ENCODE measurements at regions not wholly inside any gene's neighbourhood (a gene's known extent, or its start where the extent isn't known, plus 50 kb on each side); places are given as distances from the start of the nearest gene placed in this dataset.

GRCh38 chr3:109939817-109940216 lies 602.5 kb upstream of the DPPA4 start:
- Histone ChIP-seq H3K36me3 (replicated peaks in 1 of 2) (no peaks in the 10 kb centered on the region), H3K9me3 (replicated peaks in 1 of 3) (no peaks in the 10 kb centered on the region), H3K27me3 (no peaks in the 10 kb centered on the region), H3K4me3 (no peak overlapping the region), H3K27ac (no peak overlapping the region), H3K4me1 (replicated peaks in 1 of 2) (no peaks in the 10 kb centered on the region)
- no peak for TF ChIP-seq POLR2A (IDR thresholded peaks at IDR 0.05)
- TF ChIP-seq, protein P1, sequence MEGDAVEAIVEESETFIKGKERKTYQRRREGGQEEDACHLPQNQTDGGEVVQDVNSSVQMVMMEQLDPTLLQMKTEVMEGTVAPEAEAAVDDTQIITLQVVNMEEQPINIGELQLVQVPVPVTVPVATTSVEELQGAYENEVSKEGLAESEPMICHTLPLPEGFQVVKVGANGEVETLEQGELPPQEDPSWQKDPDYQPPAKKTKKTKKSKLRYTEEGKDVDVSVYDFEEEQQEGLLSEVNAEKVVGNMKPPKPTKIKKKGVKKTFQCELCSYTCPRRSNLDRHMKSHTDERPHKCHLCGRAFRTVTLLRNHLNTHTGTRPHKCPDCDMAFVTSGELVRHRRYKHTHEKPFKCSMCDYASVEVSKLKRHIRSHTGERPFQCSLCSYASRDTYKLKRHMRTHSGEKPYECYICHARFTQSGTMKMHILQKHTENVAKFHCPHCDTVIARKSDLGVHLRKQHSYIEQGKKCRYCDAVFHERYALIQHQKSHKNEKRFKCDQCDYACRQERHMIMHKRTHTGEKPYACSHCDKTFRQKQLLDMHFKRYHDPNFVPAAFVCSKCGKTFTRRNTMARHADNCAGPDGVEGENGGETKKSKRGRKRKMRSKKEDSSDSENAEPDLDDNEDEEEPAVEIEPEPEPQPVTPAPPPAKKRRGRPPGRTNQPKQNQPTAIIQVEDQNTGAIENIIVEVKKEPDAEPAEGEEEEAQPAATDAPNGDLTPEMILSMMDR (IDR thresholded peaks at IDR 0.05): no peak
- 0 to 44% (median 35%) methylated on average over 1 of the region's 1 CpG for WGBS, 4 donors
- intact Hi-C loops (cut with DNase I): no loop called here
- DNase-seq: no peak

DNA sequence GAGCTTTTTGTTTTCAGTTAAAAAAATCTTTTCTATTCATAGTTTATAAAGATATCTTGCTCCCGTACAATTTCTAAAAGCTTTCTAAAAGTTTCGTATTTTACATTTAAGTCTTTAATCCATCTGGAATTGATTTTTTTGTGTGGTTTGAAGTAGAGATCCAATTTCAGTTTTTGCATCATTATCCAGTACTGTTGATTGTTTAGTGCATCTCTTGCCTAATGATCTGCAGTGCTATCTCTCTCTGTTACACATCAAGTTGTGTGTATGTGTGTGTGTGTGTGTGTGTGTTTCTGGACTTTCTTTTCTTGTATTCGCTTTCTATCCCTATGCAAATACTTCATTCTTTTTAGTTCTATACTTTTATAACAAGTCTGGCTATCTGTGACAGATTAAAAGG lies 605.8 kb upstream of the DPPA4 start:
- intact Hi-C loops (cut with DNase I): no loop called here
- Histone ChIP-seq H3K4me3 (no peak overlapping the region), H3K36me3 (replicated peaks in 1 of 2) (no peaks in the 10 kb centered on the region), H3K27ac (no peak overlapping the region), H3K9me3 (replicated peaks in 1 of 3) (no peaks in the 10 kb centered on the region), H3K27me3 (no peaks in the 10 kb centered on the region), H3K4me1 (replicated peaks in 1 of 2) (no peaks in the 10 kb centered on the region)
- 64 to 84% (median 71%) methylated on average over 3 of the region's 3 CpGs for WGBS, 4 donors
- no peak for DNase-seq
- TF ChIP-seq, protein P1 (IDR thresholded peaks at IDR 0.05): no peak
- no peak for TF ChIP-seq POLR2A (IDR thresholded peaks at IDR 0.05)

DNA sequence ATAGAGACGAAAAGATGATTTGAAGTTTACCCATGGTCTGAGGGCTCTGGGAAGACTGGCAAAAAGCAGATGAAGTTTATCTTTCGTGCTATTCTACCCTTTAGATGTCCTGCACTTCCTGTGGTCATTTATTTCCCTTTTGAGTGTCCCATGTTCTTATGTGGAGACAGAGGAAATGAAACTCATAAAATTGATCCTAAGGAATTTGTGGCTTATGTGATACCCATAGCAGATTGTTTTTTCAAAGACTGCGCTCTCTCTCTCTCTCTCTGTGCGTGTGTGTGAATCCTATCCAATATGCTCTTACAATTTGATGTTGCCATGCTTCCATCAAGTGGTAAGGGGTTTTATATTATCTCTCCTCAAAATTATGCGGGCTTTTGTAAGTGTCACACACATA lies 607.5 kb upstream of the DPPA4 start:
- no peaks in the 10 kb centered on the region for H3K9me3 ChIP-seq (replicated peaks in 1 of 3)
- H3K27ac ChIP-seq: no peak overlapping the region
- TF ChIP-seq POLR2A (IDR thresholded peaks at IDR 0.05): no peak
- TF ChIP-seq, protein P1 (IDR thresholded peaks at IDR 0.05): no peak
- no peak for DNase-seq
- H3K4me3 ChIP-seq: no peak overlapping the region
- no peaks in the 10 kb centered on the region for H3K36me3 ChIP-seq (replicated peaks in 1 of 2)
- WGBS, 4 donors: 56 to 74% (median 66%) methylated on average over 5 of the region's 5 CpGs
- H3K4me1 ChIP-seq (replicated peaks in 1 of 2): no peaks in the 10 kb centered on the region
- intact Hi-C loops (cut with DNase I): no loop called here
- H3K27me3 ChIP-seq: no peaks in the 10 kb centered on the region

DNA sequence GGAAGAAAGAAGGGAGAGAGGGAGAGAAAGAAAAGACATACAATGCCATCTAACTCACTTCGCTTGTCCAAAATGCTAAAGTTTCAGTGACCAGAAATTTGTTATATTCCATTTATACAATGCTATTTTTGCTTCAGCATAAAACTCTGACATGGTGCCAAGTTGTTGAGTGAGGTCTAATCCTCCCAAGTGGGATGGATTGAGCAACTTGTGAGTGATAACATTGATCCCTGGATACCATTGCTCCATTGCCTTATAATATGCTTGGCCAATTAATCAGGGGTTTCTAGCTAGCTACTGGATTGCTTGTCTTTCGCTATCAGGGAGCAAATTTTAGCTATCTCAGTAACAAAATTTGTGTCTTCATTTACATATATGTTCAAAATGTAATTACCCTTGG lies 615.6 kb upstream of the DPPA4 start:
- H3K4me3 ChIP-seq: no peak overlapping the region
- intact Hi-C loops (cut with DNase I): no loop called here
- H3K27ac ChIP-seq: no peak overlapping the region
- TF ChIP-seq POLR2A (IDR thresholded peaks at IDR 0.05): no peak
- TF ChIP-seq, protein P1 (IDR thresholded peaks at IDR 0.05): no peak
- H3K4me1 ChIP-seq (replicated peaks in 1 of 2): no peaks in the 10 kb centered on the region
- no peaks in the 10 kb centered on the region for H3K36me3 ChIP-seq (replicated peaks in 1 of 2)
- DNase-seq: no peak
- no peaks in the 10 kb centered on the region for H3K9me3 ChIP-seq (replicated peaks in 1 of 3)
- H3K27me3 ChIP-seq: no peaks in the 10 kb centered on the region
- WGBS, 4 donors: 82 to 92% (median 85%) methylated on average over 2 of the region's 2 CpGs
